T47D (cell line): ENCODE measurements at regions not wholly inside any gene's neighbourhood (a gene's known extent, or its start where the extent isn't known, plus 50 kb on each side); places are given as distances from the start of the nearest gene placed in this dataset.
"Not testable (repeated sequence)": the region's sequence is repeated elsewhere in the genome, so short reads cannot be mapped to it uniquely, and the experiment has no call there.

Source experiments
- DNase-seq, 2 experiments: peaks; one replicate each; pipeline versions ENCODE4 v3.0.0 to v3.0.0-alpha.2; 2011 to 2012; ENCODE audit warnings: low read depth in 1 of 2, low spot score in 1 of 2
- JUND ChIP-seq: IDR thresholded peaks from 2 replicates; pipeline ENCODE4 v1.6.1; 2012; ENCODE audit warnings: low read depth
- in situ Hi-C: cut with HindIII; loops from 2 replicates; pipeline ENCODE4 v1.10.0; 2016; ENCODE audit warnings: low sequenced_read_pairs, low pct_unique_long_range_greater_than_20kb

GRCh38 chr5:156219483-156220005 lies 107.4 kb upstream of the SGCD start:
- no peak for DNase-seq
- no peak for TF ChIP-seq JUND
- in situ Hi-C loops: no loop called here

GRCh38 chr5:156221816-156222215 lies 105.1 kb upstream of the SGCD start:
- no peak for DNase-seq
- no peak for TF ChIP-seq JUND
- in situ Hi-C loops: no loop called here

DNA sequence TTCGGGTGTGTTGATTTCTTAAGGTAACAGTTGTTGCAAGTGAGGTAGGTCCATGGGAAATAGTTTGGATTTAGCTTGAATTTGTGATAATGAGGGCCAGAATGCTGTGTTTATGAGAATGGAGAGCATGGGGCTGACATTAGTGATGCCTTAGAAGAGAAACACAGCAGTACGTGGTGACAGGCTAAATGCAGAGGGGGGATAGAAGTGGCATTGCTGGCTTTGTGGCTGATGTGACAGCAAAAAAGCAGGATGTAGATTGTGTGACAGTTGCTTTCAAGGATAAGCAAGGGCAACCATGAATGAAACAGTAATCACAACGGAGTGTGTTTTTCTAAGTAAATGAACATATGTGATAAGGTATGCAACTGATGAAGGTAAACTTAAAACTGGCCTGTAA lies 103.4 kb upstream of the SGCD start:
- in situ Hi-C loops: no loop called here
- no peak for DNase-seq
- no peak for TF ChIP-seq JUND

- in situ Hi-C loops, DNase-seq: not testable (repeated sequence)
Measured at GRCh38 chr5:156226485-156226884, 100.5 kb upstream of the SGCD start.

- in situ Hi-C loops: no loop called here
- no peak for DNase-seq
- TF ChIP-seq JUND: no peak
Measured at GRCh38 chr5:156230887-156231286, 96.1 kb upstream of the SGCD start.

DNA sequence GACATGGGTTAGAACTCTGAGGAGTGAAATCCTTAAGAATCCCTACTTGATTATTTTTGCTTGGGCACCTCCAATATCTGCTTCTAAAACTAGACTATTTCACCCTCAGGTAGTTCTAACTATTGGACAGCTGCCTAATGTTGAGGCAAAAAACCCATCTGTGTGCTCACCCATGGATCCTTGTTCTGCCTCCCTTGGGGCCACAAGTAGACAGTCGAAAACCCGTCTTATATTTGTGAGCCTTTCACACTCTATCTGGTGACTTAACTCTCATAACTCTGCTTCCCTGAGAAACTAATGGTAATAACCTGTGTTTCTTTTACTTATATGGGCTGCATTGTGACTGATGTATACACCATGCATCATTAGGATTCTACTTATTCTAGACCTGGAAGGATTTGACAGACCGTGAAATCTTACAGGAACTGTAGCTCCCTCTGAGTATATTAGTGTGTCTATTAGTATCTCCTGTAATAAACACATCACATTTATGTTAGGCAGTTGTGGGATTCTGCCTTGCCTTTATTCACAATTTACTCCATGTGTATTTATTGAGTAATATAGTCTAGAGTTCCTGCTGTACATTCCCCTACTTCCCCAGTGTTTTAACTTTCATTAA lies 94.6 kb upstream of the SGCD start:
- no peak for TF ChIP-seq JUND
- in situ Hi-C loops: no loop called here
- no peak for DNase-seq

DNA sequence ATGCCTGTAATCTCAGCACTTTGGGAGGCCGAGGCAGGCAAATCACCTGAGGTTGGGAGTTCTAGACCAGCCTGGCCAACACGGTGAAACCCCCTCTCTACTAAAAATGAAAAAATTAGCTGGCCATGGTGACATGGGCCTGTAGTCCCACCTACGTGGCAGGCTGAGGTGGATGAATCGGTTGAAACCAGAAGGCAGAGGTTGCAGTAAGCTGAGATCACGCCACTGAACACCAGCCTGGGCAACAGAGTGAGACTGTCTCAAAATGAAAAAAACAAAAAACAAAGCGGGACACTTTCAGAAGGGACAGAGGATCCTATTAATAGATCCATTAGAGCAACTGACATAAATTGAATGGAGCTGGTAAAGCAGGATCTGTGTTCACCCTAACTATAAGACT lies 89.6 kb upstream of the SGCD start:
- TF ChIP-seq JUND: no peak
- DNase-seq: no peak
- in situ Hi-C loops: no loop called here

DNA sequence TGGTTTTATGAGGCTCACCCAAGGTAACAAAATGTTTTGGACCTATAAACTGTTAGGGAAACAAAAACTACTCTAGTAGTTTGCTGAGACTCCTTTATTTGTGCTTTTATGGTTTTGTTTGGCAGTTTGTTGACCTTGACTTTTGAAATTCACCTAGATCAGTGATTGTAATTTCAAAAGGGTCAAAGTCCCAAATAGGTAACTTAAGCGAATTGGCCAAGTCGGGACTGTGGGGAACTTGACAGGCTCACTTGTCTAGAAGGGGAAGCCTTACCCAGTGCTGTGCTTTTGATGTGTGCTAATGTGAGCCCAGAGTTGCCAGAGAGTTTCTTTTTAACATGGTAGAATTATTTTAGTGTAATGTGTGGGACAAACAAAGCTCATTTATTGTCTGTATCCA lies 87.2 kb upstream of the SGCD start:
- TF ChIP-seq JUND: no peak
- no peak for DNase-seq
- in situ Hi-C loops: no loop called here

DNA sequence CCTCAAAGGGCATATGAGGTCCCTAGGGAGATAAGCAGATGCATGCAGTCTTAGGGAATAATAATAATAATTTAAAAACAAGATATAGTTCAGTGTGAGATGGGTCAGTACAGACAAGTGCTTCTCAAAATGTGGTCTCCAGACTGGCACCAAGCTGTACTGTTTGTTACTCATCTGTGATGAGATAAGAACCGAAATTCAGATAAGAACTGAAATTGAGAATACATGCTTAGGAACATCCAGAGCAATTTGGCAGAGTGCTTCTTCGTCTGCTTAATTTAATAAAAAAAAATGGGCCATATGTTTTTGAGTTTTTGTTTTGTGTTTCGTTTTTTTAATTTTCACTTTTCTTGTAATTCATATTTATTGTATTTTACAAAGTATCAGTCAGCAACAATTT lies 86.5 kb upstream of the SGCD start:
- in situ Hi-C loops: no loop called here
- no peak for DNase-seq
- TF ChIP-seq JUND: no peak

GRCh38 chr5:156241266-156241665 lies 85.7 kb upstream of the SGCD start:
- in situ Hi-C loops: no loop called here
- DNase-seq: no peak
- no peak for TF ChIP-seq JUND

GRCh38 chr5:156245895-156246294 lies 81.1 kb upstream of the SGCD start:
- DNase-seq: no peak
- TF ChIP-seq JUND: no peak
- in situ Hi-C loops: no loop called here

DNA sequence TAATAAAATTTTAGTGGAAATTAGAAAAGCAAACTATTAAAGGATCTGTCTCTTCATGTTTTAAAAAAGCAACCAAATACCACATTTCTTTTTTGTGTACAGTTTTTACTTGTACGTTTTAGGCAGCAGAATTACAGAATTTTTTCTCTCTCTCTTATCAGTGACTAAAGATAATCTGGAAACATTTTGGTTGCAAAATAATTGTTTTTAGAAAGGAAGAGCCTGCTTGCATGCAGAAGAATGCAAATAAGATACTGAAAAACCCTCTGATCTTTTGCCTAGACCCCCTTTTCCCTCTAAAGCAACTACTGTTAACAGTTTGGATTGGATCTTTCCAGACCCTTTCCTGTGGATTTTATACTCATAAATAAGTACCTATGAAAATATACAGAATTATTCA lies 75.9 kb upstream of the SGCD start:
- in situ Hi-C loops: no loop called here
- TF ChIP-seq JUND: no peak
- DNase-seq: no peak

DNA sequence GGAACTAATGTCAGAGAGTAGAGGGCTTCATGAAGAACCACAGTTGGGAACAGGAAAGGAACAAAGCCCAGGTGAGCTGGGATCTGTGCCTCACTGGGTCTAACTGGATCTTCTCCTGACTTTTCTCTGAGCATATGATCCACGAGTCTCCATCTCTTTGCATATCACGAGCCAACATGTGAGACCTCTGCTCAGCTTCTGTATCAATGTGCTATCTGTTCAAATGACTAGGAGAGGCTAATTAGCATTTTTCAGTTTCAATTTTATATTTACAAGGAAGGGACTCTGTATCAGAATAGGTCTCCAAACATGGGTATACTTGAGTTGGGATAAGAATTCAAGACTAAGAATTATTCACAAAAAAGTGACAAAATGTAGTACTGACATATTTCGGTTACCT lies 73.8 kb upstream of the SGCD start:
- DNase-seq: no peak
- in situ Hi-C loops: no loop called here
- no peak for TF ChIP-seq JUND

DNA sequence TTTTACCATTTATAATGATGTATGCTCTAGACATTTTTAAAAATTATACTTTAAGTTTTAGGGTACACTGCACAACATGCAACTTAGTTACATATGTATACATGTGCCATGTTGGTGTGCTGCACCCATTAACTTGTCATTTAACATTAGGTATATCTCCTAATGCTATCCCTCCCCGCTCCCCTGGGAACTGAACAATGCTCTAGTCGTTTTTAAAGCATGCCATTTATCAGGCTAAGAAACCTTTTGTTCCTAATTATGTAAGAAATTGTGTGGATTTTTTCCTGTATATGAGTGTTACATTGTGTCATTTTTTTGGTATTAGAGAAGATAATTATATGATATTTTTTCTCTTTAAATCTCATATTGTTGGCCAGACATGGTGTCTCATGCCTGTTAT lies 72.8 kb upstream of the SGCD start:
- in situ Hi-C loops: no loop called here
- DNase-seq: no peak
- TF ChIP-seq JUND: no peak
